Transverse colon (tissue), 4 donors: ENCODE measurements at regions not wholly inside any gene's neighbourhood (a gene's known extent, or its start where the extent isn't known, plus 50 kb on each side); places are given as distances from the start of the nearest gene placed in this dataset.

Experiments
- DNase-seq: peaks from one replicate; pipeline ENCODE4 v3.0.0-alpha.2; 2019
- H3K27ac ChIP-seq, 4 donors: fragments of 200-600 bp; sonication (generic); 2 replicates each; pipeline ENCODE4 v1.5.1; 2016 to 2018; ENCODE audit warnings: inconsistent platforms in 4 of 4
- H3K27me3 ChIP-seq: fragments of 200-600 bp; sonication (generic); 2 replicates; pipeline ENCODE4 v1.5.1; 2017; ENCODE audit warnings: inconsistent platforms
- H3K36me3 ChIP-seq, 4 donors: fragments of 200-600 bp; sonication (generic); 2 replicates each; pipeline ENCODE4 v1.5.1; 2017 to 2019; ENCODE audit warnings: inconsistent platforms in 4 of 4
- H3K4me1 ChIP-seq, 4 donors: fragments of 200-600 bp; sonication (generic); 2 replicates each; pipeline ENCODE4 v1.5.1; 2017 to 2020; ENCODE audit warnings: inconsistent platforms in 4 of 4
- H3K4me3 ChIP-seq, 4 donors: fragments of 200-600 bp; sonication (generic); 1 replicate in 1 of 4; 2 replicates in 3 of 4; pipeline versions ENCODE4 v1.5.1 to v1.6.1; 2017 to 2019; ENCODE audit warnings: inconsistent platforms in 4 of 4
- H3K9me3 ChIP-seq, 2 donors: fragments of 200-600 bp; sonication (generic); 2 replicates each; pipeline ENCODE4 v1.5.1; 2017 to 2019; ENCODE audit warnings: inconsistent platforms in 2 of 2
- EP300 ChIP-seq: sonication (generic); formaldehyde crosslinking; IDR thresholded peaks from one replicate; pipeline ENCODE4 v1.6.1; 2017; ENCODE audit warnings: antibody characterized with exemption, low read depth
- POLR2A ChIP-seq: fragments of 450-650 bp; IDR thresholded peaks from one replicate; pipeline ENCODE4 v1.6.1; 2016; ENCODE audit warnings: antibody characterized with exemption, mild to moderate bottlenecking, moderate library complexity
- POLR2AphosphoS5 ChIP-seq, 3 donors: sonication (generic); formaldehyde crosslinking; IDR thresholded peaks; one replicate each; pipeline ENCODE4 v1.6.1; 2016; ENCODE audit warnings: antibody characterized with exemption in 3 of 3
- WGBS, 2 donors: methylation state at CpG; one replicate each; pipeline ENCODE4 v1.1.5; 2018; ENCODE audit warnings: low coverage in 1 of 2; 5-methylcytosine and 5-hydroxymethylcytosine counted together
- in situ Hi-C, 4 donors: fragments of 200-750 bp; cut with MboI; loops; one replicate each; pipeline versions ENCODE4 v1.15.0 to v1.15.1; 2017; ENCODE audit warnings: low sequenced_read_pairs in 3 of 4, low pct_ligation_motif_present in 1 of 4, low pct_unique_long_range_greater_than_20kb in 1 of 4
- intact Hi-C: fragments of 100-400 bp; cut with DNase I; formaldehyde crosslinking; loops from one replicate; pipeline ENCODE4 v1.15.1; 2023; ENCODE audit warnings: low total_unique reads
- TF ChIP-seq, protein P1 (sequence below), 5 experiments: fragments of 200-600 bp in 3 of 5; fragments of 450-650 bp in 2 of 5; sonication (generic) in 3 of 5; IDR thresholded peaks; 1 replicate in 2 of 5; 2 replicates in 3 of 5; pipeline ENCODE4 v1.5.1; 2016 to 2017; ENCODE audit warnings: antibody characterized with exemption in 5 of 5, inconsistent platforms in 3 of 5, mild to moderate bottlenecking in 2 of 5, moderate library complexity in 1 of 5

DNA sequence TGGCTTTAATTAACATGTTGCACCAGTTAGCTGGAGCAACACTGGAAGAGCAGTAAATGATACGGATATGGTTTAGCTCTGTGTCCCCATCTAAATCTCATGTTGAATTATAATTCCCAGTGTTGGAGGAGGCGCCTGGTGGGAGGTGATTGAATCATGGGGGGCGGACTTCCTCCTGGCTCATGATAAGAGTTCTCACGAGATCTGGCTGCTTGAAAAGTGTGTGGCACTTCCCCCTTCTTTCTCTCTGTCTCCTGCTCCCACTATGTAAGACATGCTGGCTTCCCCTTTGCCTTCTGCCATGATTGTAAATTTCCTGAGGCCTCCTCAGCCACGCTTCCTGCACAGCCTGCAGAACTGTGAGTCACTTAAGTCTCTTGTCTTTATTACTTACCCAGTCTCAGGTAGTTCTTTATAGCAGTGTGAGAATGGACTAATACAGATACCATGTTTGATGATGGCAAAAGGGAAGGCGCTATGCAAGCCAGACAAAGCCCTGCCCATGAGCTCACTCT, 963.6 kb downstream of the SOCS6 start:
- no peak for DNase-seq

DNA sequence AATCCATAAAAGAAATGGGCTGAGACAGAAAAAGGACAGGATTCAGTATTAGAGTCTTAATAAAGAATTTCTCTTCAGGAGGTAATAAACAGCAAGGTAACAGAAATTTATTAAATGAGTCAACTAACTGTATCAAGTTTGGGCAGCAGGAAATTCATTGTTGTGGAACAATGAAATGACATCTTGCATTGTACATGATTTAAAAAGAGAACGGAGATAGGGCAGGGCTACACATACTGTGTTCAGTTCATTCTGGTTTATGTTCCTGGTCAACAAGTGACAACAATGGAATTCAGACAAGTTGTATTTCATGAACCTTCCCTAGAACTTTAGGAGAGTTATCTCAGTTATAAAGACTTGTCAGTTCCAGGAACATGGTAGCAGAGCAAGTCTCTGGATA, 961.3 kb downstream of the SOCS6 start:
- no peak overlapping the region for H3K4me3 ChIP-seq
- no peaks in the 10 kb centered on the region for H3K36me3 ChIP-seq
- intact Hi-C loops (no loop called here), in situ Hi-C loops (no loop called here)
- WGBS, 2 donors: 78 to 94% methylated on average over 1 of the region's 1 CpG
- TF ChIP-seq POLR2A (no peak), POLR2AphosphoS5 (IDR thresholded peaks at IDR 0.05) (no peak), EP300 (no peak)
- TF ChIP-seq, protein P1, sequence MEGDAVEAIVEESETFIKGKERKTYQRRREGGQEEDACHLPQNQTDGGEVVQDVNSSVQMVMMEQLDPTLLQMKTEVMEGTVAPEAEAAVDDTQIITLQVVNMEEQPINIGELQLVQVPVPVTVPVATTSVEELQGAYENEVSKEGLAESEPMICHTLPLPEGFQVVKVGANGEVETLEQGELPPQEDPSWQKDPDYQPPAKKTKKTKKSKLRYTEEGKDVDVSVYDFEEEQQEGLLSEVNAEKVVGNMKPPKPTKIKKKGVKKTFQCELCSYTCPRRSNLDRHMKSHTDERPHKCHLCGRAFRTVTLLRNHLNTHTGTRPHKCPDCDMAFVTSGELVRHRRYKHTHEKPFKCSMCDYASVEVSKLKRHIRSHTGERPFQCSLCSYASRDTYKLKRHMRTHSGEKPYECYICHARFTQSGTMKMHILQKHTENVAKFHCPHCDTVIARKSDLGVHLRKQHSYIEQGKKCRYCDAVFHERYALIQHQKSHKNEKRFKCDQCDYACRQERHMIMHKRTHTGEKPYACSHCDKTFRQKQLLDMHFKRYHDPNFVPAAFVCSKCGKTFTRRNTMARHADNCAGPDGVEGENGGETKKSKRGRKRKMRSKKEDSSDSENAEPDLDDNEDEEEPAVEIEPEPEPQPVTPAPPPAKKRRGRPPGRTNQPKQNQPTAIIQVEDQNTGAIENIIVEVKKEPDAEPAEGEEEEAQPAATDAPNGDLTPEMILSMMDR (IDR thresholded peaks at IDR 0.05): no peak
- no peaks in the 10 kb centered on the region for H3K27me3 ChIP-seq
- H3K9me3 ChIP-seq: no peaks in the 10 kb centered on the region
- DNase-seq: no peak
- H3K27ac ChIP-seq: no peak overlapping the region
- H3K4me1 ChIP-seq: no peaks in the 10 kb centered on the region

More for the DNA sequence above, 963.6 kb downstream of the SOCS6 start:
- Histone ChIP-seq H3K9me3 (no peaks in the 10 kb centered on the region), H3K27ac (no peak overlapping the region), H3K4me1 (no peaks in the 10 kb centered on the region), H3K27me3 (no peaks in the 10 kb centered on the region), H3K4me3 (no peak overlapping the region), H3K36me3 (no peaks in the 10 kb centered on the region)
- in situ Hi-C loops (no loop called here), intact Hi-C loops (no loop called here)
- TF ChIP-seq POLR2A: no peak
- no peak for TF ChIP-seq POLR2AphosphoS5 (IDR thresholded peaks at IDR 0.05)
- TF ChIP-seq, protein P1 (IDR thresholded peaks at IDR 0.05): no peak
- TF ChIP-seq EP300: no peak
- 64 to 89% methylated on average over 3 to 6 of the region's 6 CpGs for WGBS, 2 donors

DNA sequence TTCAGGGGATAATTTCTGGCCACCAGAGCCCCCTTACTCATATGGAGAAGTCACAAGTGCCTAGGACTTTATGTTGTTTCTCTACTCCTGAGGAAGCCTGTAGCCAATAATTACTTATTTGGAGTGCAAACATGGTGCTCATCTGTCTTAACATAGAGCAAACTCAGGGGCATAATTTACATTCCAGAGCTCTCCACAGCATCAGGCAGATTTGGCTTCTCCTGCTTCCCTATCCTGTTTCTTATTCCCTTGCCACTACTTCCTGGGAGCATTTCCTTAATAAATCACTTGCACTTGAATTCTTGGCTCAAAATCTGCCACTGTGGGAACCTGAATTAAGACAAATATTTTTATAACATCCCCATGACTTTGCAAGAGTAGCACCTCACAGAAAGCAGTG, 960.9 kb downstream of the SOCS6 start:
- Histone ChIP-seq H3K36me3 (no peaks in the 10 kb centered on the region), H3K4me3 (no peak overlapping the region), H3K4me1 (no peaks in the 10 kb centered on the region), H3K27ac (no peak overlapping the region), H3K9me3 (no peaks in the 10 kb centered on the region), H3K27me3 (no peaks in the 10 kb centered on the region)
- intact Hi-C loops (no loop called here), in situ Hi-C loops (no loop called here)
- TF ChIP-seq, protein P1 (IDR thresholded peaks at IDR 0.05): no peak
- TF ChIP-seq POLR2A (no peak), EP300 (no peak), POLR2AphosphoS5 (IDR thresholded peaks at IDR 0.05) (no peak)
- DNase-seq: no peak

DNA sequence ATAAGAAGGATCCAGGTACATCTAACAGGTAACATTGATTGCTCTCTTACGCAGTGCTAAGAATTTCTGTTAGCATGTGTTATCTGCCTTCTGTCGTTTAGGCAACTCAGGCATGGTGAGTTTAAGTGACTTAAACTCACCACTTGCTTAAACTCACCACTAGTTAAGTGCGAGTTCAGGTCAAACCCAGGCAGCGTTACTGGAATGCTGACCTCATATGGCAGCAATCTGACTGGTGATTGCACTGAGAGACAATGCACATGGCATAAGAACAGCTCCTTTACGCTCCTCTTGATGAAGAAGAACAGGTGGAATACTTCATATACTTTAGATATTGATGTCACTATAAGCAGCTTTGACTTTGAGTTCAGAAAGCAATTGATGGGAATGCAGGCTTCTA, 954.1 kb downstream of the SOCS6 start:
- H3K27me3 ChIP-seq: no peaks in the 10 kb centered on the region
- intact Hi-C loops (no loop called here), in situ Hi-C loops (no loop called here)
- H3K36me3 ChIP-seq: no peaks in the 10 kb centered on the region
- no peak for TF ChIP-seq EP300
- no peak for TF ChIP-seq POLR2A
- TF ChIP-seq POLR2AphosphoS5 (IDR thresholded peaks at IDR 0.05): no peak
- TF ChIP-seq, protein P1 (IDR thresholded peaks at IDR 0.05): no peak
- H3K27ac ChIP-seq: no peak overlapping the region
- H3K4me3 ChIP-seq: no peak overlapping the region
- DNase-seq: no peak
- H3K4me1 ChIP-seq: no peaks in the 10 kb centered on the region
- 72 to 80% methylated on average over 2 to 5 of the region's 5 CpGs for WGBS, 2 donors
- no peaks in the 10 kb centered on the region for H3K9me3 ChIP-seq
